VCaP (cell line): ENCODE measurements at regions not wholly inside any gene's neighbourhood (a gene's known extent, or its start where the extent isn't known, plus 50 kb on each side); places are given as distances from the start of the nearest gene placed in this dataset.

Source experiments
- H3K27ac ChIP-seq: fragments of 450-650 bp; 2 replicates; pipeline ENCODE4 v1.5.1; 2017
- CTCF ChIP-seq: fragments of 450-650 bp; conservative IDR thresholded peaks from 2 replicates; pipeline ENCODE4 v1.5.1; 2017; ENCODE audit warnings: mild to moderate bottlenecking, moderate library complexity

GRCh38 chr4:35087218-35087617 is 1157.1 kb downstream of the ARAP2 start:
- TF ChIP-seq CTCF = no peak
- H3K27ac ChIP-seq = no peak overlapping the region

- TF ChIP-seq CTCF = no peak
- H3K27ac ChIP-seq = no peak overlapping the region
These were observed 1143.4 kb downstream of the ARAP2 start for GRCh38 chr4:35100932-35101331.

GRCh38 chr4:35102066-35102465 is 1142.2 kb downstream of the ARAP2 start:
- no peak overlapping the region for H3K27ac ChIP-seq
- no peak for TF ChIP-seq CTCF

GRCh38 chr4:35105486-35105885 is 1138.8 kb downstream of the ARAP2 start:
- no peak overlapping the region for H3K27ac ChIP-seq
- TF ChIP-seq CTCF = no peak

- no peak overlapping the region for H3K27ac ChIP-seq
- no peak for TF ChIP-seq CTCF
These were observed 1138.1 kb downstream of the ARAP2 start for GRCh38 chr4:35106091-35106734.

- no peak for TF ChIP-seq CTCF
- no peak overlapping the region for H3K27ac ChIP-seq
These were observed 1120.2 kb downstream of the ARAP2 start for GRCh38 chr4:35124106-35124505.

- no peak for TF ChIP-seq CTCF
- no peak overlapping the region; the same call in 1 of the 2 replicates for H3K27ac ChIP-seq
These were observed 1118.2 kb downstream of the ARAP2 start for GRCh38 chr4:35125995-35126712.
